GM21786 (cell line): ENCODE measurements at regions not wholly inside any gene's neighbourhood (a gene's known extent, or its start where the extent isn't known, plus 50 kb on each side); places are given as distances from the start of the nearest gene placed in this dataset.

Experiments used
- ATAC-seq: cut with Tn5 transposase; IDR thresholded peaks from one replicate; pipeline ENCODE4 v1.9.1; 2021; ENCODE audit not compliant: unreplicated experiment

DNA sequence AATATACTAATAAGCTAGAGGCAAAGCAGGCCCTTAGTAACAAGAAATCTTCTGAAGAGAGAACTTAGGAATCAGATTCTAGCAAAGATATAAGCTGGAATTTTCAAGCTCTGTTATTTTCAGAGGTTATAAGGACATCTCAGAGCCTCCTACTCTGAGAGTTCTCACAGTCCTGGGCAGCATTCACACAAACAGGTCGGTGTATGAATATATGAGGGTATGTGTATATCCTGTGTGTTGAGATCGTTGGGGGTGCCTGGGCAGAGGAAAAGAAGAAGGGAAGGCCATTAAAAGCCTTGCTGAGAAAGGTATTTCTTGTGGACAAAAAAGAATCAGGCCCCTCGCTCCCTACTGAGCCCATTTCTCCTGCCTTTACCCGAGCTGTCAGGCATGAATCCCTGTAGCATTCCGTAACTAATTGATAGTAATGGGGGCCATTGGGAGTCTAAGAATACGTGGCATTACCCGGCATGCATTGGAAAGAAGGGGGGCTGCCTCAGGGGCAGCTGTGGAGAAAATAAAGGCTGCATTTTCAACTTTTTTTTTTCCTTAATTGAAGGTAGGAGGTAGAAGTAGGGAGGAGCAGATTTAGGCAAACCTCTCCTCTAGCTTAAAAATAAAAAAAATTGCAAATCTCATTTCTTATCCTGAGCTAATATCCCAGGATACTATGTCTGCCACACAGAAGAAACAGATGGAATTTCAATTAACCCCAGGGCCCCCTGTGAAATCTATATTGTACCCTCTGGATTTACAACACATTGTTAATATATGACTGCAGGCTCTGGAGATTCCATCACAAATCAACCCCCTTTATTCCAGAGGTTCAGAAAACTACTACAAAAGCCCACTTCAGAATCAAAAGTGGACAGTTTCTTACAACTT is 103.8 kb downstream of the GTPBP8 start:
- no peak for ATAC-seq

DNA sequence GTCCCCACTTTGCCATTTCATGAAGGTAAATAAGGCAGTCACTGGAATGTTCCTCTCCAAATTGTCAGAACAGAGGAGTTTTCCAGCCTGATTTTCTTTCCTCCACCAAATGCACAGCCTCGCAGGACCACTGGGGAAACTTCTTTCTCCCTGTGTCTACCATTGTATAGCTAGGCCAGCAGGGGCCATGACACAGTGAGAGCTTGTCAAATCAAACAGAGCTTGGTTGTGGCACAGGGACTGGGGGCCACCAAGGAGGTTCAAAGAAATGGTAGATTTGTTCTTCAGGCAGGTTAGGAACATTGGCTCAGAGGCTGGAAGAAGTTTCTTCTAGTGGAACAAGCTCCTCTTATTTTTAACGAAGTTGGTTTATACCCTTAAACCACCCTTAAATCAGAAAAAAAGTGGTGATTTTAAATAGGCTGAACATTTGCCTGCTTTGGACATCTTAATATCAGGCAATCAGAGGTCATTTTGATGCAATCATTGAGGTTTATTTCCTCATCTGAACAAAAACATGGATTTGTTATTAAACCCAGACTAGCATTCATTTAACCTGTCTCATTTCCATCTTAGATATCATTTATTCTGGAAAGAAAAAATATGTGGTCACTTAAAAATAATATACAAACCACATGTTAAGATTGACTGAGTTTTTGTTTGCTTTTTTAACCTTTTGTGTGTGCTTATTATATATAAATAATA is 105.6 kb downstream of the GTPBP8 start:
- no peak for ATAC-seq

- ATAC-seq = no peak
Observed at GRCh38 chr3:113097960-113098447, 107.2 kb downstream of the GTPBP8 start.

- no peak for ATAC-seq
Observed at GRCh38 chr3:113100063-113100462, 109.3 kb downstream of the GTPBP8 start.

- no peak for ATAC-seq
Observed at GRCh38 chr3:113103588-113103987, 107.8 kb upstream of the BOC start.

DNA sequence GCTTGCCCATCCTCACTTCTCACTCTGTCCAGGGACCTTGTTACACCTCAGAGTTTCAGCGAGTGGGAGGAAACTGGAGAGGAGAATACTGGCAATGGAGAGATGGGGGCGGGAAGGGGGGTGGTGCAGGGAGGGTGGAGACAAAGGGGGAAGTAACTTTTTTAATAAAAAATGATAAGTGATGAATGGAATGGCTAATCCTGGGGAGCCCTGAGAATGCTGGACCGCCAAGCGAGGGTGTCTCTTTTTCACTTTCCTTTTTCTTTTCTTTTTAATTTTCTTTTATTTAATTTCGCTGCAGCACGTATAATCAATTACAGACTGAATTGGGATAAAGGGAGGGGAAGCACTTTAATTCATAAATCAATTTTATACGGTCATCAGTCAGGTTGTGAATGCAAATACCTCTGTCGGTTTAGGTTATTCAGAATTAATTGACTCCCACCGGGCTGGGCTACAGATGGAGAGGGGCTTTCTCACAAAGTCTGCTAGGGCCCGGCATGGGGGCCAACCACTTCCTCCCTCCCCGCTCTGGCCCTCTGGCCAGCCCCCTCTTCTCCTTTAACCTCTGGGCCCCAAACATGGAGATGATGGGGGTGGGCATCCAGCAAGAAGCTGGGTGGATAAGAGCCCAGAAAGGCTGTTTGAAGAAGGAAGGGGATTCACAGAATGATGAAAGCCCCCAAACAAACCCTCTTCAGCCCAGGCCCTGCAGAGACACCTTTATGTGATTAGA is 106.8 kb upstream of the BOC start:
- ATAC-seq = no peak

DNA sequence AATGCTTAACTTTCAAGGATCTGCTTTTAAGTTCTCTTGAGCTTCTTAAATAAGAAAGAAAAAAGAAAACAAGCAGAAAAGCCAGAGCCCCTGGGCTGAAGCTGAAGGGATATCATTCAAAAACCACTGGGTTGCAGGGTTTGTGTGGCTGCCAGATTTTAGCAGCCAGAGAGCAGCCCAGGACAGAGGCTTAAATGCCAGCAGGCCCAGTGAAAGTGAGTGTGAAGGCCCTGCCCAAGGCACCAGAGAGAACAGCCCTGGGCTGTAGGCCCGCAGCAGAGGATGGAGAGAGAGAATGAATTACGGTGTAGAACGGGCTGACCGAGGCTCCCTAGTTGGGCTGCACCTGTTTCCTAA is 106.3 kb upstream of the BOC start:
- ATAC-seq = no peak

GRCh38 chr3:113105966-113106660 is 105.2 kb upstream of the BOC start:
- no peak for ATAC-seq

DNA sequence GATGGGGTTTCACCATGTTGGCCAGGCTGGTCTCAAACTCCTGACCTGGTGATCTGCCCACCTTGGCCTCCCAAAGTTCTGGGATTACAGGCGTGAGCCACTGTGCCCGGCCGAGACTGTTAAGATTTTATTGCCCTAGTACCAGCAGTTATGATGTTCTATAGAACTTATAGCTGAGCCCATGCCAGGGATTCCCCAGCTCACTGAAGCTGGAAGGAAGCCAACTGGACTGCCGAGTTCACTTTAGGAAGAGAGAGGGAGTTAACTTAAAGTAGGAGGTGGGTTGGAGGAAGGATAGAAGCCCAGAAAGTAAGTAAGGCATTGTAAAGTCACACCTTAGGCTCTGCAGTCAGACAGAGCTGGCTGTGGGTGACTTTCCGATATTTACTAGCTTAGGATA is 101.1 kb upstream of the BOC start:
- ATAC-seq = no peak

GRCh38 chr3:113111011-113111707 is 100.2 kb upstream of the BOC start:
- no peak for ATAC-seq

DNA sequence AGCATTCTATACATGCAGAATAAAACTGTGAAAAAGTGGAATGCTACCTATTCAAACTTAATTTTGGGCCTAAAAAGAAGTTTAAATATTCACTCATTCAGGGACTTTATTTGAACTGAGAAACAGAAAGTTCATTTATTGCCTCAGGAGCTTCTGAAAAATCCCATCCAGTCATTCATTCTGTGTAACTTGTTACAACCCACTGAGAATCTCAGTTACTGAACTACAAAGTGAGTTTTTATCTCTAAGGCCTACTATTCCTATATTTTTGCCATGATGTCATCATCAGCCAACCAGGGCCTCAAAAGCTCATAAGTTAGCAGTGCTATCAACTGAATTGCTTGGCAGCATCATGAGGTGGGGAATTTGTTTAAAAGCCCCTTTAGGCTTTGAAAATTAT is 98.0 kb upstream of the BOC start:
- ATAC-seq = no peak

DNA sequence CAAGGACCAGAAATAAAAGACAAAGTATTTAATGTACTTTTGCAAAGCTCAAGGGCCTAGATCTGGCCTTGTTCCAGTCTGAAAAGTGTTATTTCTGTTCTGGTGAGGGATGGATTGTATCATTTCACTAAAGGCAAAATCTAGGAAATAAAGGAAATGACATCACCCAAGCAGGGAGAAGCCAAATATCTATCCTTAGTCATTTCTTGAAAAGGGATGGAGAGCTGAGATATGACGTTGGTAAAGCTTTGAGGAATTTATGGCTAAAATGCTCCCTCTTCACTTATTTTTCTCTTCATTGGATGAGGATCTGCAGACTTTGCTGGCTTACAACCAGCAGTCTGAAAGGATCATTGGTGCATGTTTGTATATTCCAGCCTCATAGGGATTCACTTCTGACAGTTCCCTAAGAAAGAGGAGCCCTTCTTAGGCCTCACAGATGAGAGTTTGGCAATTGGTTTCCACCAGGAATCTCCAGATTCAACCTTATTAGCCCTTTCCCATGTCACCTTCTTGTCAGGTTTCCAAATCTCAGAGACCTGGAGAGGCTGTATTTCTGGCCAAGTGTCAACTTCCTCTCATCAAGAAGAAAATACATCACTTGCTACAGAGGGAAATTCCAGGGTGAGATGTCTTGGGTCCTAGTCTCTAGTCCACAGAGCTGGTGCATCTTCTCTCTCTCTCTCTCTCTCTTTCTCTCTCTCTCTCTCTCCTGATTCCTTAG is 93.7 kb upstream of the BOC start:
- ATAC-seq = no peak

GRCh38 chr3:113118336-113118735 is 93.0 kb upstream of the BOC start:
- ATAC-seq = no peak

DNA sequence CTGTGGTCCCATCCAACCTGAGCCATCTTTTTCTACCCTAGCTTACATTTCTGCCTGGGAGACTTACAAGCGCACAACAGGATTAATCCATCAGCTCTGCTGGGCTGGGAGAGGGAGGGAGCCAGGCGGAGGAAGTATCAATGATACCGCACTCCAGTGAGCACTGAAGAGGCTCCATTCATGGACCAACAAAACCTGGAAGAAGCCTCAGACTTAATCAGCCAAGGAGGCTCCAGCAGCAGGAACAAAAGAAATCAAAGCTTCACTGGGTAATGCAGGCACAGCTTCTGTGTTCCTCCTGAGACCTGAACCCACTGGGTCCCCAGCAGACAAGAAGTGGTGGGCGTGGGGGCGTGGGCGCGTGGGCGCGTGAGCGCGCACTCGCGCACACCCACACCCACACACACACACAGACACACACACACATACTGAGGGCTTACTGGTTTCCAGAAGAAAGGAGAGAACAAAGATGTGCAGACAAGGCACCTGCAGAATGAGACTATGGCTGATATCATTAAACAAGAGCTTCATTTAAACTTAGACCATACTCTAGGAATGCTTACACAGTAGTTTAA is 87.0 kb upstream of the BOC start:
- ATAC-seq = no peak

DNA sequence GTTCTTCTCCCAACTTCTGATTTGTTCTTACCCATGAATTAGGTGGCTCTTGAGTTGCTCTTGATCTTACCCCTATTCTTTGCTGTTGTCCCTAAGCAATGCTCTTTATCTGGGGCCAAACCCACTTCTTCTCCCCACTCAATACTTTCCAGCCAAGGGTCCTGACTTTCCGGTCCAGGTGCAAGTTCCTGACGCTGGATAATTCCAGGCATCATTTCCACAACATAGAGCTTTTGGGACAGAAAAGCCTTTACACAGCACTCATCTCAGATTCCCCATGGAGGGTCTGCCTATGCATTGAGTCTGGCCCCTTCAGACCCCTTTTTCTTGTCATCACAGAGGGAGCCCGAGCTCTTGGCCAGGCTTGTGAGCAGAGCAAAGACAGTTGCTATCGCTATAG is 85.4 kb upstream of the BOC start:
- ATAC-seq = no peak

GRCh38 chr3:113128386-113129015 is 82.9 kb upstream of the BOC start:
- no peak for ATAC-seq

DNA sequence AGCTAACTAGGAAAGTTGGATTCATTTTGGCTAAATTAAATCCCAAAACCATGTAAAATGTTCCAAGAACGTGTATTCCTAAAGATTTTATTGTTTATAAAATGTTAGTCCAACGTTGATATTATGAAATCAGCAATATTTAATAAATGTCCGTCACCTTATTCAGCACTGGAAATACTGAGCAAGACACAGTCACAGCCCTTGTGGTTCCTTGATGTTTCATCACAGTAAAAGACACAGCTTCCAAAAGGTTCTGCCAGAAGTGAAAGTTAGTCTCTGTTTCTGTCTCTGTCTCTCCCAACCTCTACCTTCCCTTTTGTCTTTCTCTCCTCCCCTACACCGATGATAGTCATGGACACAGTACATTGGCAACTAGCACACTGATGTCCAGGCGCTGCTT is 82.2 kb upstream of the BOC start:
- ATAC-seq = no peak

GRCh38 chr3:113132571-113132996 is 78.8 kb upstream of the BOC start:
- ATAC-seq = no peak

GRCh38 chr3:113133140-113133539 is 78.2 kb upstream of the BOC start:
- ATAC-seq = no peak
